ENCODE measurements at regions not wholly inside any gene's neighbourhood (a gene's known extent, or its start where the extent isn't known, plus 50 kb on each side); places are given as distances from the start of the nearest gene placed in this dataset.

DNA sequence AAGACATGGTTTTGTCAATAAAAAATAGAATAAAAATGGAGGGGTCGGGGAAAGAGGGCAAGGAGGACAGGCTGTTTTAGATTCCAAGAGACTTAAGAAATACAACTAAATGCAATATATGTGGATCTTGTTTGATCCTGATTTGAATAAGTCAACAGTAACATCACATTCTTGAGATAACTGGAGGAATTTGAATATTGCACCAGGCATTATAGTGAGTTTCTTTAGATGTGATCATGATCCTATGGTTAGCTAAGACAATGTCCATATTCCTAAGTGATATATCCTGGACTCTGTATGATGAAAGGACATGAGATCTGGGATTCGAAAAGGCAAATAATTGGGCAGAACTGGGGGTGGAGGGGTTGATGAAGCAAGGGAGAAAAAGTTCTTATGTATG is 311.8 kb downstream of the PLPP3 start:
- TF ChIP-seq, protein P1, sequence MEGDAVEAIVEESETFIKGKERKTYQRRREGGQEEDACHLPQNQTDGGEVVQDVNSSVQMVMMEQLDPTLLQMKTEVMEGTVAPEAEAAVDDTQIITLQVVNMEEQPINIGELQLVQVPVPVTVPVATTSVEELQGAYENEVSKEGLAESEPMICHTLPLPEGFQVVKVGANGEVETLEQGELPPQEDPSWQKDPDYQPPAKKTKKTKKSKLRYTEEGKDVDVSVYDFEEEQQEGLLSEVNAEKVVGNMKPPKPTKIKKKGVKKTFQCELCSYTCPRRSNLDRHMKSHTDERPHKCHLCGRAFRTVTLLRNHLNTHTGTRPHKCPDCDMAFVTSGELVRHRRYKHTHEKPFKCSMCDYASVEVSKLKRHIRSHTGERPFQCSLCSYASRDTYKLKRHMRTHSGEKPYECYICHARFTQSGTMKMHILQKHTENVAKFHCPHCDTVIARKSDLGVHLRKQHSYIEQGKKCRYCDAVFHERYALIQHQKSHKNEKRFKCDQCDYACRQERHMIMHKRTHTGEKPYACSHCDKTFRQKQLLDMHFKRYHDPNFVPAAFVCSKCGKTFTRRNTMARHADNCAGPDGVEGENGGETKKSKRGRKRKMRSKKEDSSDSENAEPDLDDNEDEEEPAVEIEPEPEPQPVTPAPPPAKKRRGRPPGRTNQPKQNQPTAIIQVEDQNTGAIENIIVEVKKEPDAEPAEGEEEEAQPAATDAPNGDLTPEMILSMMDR (IDR thresholded peaks at IDR 0.05; ENCODE audit: low read depth, low read length), result no peak
- TF ChIP-seq EZH2phosphoT487 (IDR thresholded peaks at IDR 0.05; ENCODE audit: low read depth), result no peak

Measured in OCI-LY3 (cell line).